OCI-LY3 (cell line): ENCODE measurements at regions not wholly inside any gene's neighbourhood (a gene's known extent, or its start where the extent isn't known, plus 50 kb on each side); places are given as distances from the start of the nearest gene placed in this dataset.

Experiments used
- CTCF ChIP-seq: fragments of 200-600, 300-600 bp; sonication (generic); IDR thresholded peaks from 2 replicates; pipeline ENCODE4 v1.5.1; 2014; ENCODE audit warnings: antibody characterized with exemption, low read length, low read depth
- EZH2phosphoT487 ChIP-seq: fragments of 200-600 bp; shearing (Covaris generic); IDR thresholded peaks from 2 replicates; pipeline ENCODE4 v1.6.1; 2018; ENCODE audit warnings: antibody characterized with exemption, mixed run types, low read depth

GRCh38 chr19:27748551-27749152, 1464.3 kb downstream of the UQCRFS1 start:
- TF ChIP-seq CTCF: no peak
- TF ChIP-seq EZH2phosphoT487: no peak
